HG03571 (cell line): ENCODE measurements at regions not wholly inside any gene's neighbourhood (a gene's known extent, or its start where the extent isn't known, plus 50 kb on each side); places are given as distances from the start of the nearest gene placed in this dataset.
A peak's percentile ranks its signal among the peaks of the same experiment; 100 is the strongest.
"Not testable (repeated sequence)": the region's sequence is repeated elsewhere in the genome, so short reads cannot be mapped to it uniquely, and the experiment has no call there.

ENCODE experiments used
- ATAC-seq: cut with Tn5 transposase; IDR thresholded peaks from one replicate; pipeline ENCODE4 v1.9.1; 2021; ENCODE audit not compliant: unreplicated experiment

DNA sequence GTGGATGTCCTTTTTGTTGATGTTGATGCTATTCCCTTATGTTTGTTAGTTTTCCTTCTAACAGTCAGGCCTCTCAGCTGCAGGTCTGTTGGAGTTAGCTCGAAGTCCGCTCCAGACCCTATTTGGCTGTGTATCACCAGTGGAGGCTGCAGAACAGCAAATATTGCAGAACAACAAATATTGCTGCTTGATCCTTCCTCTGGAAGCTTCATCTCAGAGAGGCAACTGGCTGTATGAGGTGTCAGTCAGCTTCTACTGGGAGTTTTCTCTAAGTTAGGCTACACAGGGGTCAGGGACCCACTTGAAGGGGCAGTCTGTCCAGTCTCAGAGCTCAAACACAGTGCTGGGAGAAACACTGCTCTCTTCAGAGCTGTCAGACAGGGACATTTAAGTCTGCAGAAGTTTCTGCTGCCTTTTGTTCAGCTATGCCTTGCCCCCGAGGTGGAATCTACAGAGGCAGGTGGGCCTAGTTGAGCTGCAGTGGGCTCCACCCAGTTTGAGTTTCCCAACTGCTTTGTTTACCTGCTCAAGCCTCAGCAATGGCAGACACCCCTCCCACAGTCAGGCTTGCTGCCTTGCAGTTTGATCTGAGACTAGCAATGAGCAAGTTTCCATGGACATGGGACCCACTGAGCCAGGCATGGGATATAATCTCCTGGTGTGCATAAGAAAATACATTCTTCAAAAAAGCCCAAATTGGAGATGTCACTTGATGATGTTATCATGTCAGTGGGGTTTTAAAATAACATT is 99.5 kb downstream of the KDM5D start:
- ATAC-seq: no peak

DNA sequence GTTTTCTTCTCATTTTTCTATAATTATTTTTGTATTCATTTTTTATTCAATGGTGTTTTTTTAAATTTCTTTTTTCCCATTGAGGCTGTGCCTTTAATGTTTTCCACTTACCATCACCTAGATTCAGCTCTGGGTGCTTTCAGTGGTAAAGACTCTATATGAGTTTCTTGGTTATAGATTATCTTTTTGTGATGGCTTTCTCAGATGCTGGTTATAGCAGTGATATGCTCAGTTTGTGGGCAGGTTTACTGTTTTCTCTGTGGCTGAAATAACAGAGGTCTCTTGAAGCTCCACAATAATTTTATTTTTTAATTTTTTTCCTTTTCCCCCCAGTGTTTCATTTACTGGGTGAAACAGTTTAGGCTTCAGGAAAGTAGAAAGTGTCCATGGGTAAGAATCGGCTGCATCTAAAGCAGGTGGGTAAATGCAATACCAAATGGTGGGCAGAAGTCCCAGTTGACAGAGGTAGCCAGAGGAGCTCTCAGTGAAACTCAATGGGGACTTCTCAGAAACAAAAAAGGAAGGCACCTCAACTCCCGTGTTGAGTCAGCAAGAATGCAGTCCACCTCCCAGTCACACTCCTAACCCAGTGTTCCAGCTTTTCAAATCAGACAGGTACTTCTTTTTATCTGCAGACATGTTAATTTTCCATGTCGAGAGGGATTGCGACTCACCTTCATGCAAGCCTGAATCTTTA is 106.7 kb downstream of the KDM5D start:
- ATAC-seq: no peak

DNA sequence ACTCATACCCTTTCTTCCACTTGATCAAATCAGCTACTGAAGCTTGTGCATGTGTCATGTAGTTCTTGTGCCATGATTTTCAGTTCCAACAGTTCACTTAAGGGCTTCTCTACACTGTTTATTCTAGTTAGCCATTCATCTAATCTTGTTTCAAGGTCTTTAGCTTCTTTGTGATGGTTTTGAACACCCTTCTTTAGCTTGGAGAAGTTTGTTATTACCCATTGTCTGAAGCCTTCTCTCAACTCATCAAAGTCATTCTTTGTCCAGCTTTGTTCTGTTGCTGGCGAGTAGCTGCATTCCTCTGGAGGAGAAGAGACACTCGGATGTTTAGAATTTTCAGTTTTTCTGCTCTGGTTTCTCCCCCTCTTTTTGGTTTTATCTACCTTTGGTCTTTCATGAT is 115.6 kb downstream of the KDM5D start:
- no peak for ATAC-seq

DNA sequence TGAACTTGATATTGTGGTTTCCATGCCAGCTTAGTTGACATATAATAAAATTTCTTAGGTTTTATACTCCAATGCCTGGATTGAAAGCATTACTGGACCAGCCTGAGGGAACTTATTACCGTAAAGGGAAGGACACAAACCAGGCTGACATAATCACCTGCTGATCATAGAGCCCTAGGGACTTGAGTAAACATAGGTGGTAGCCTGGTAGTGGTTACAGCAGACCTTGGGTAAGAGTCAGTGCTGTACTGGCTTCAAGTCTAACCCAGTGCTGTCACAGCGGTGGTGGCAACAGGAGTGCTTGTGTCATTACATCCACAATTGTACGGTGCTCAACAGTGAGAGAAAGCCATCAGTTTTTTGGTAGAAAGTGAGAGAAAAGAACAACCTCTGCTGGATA is 122.1 kb downstream of the KDM5D start:
- ATAC-seq: no peak

DNA sequence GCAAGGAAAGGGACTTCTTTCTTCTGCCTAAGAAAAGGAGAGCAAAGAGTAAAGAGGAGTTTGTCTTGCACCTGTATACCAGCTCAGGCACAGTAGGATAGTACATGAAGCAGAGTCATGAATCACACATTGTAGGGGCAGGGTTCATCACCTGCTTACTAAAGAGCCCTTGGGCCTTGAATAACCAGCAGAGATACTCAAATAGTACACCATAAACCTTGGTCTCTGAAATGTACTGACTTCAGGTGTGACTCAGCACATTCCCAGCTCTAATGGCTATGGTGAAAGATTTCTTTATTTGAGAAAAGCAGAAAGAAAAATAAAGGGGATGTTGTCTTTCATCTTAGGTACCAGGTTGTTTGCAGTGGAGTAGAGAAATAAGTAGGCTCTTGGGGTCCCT is 122.8 kb downstream of the KDM5D start:
- ATAC-seq: no peak

DNA sequence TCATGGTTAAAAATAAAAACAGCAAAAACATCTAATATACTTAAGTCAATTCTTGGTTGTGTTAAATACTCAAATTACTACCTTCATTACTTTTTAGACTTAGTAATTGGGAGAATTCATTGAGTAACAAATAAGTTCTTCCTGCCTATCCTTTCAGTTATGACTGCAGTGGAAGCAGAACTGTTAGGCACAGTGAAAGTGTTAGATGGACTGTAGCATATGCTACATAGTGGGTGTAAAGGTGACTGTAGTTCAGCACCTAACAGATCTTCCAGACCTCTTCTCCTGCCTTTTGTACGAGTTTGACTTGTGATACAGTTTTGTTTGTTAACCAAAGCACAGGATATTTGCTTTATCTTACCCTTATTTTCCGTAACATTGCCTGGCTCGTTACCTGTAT is 143.4 kb downstream of the KDM5D start:
- ATAC-seq: no peak

DNA sequence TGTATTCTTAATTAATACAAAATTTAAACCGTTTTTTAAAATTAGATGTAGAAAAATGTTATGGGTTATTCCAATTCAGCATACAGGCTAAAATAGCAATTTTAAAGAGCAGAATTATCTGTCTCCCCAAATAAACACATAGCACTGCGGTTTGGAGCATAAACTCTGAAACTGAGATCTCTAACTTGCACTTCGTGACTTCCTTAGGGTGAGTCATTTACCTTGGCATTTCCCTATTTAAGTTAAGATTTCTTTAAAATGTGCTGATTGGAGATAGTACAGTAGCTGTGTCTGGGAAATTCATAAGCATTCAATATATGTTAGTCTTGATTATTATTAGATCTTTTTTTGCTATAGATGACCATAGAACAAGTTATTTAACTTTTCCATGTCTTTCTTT is 143.8 kb downstream of the KDM5D start:
- no peak for ATAC-seq

DNA sequence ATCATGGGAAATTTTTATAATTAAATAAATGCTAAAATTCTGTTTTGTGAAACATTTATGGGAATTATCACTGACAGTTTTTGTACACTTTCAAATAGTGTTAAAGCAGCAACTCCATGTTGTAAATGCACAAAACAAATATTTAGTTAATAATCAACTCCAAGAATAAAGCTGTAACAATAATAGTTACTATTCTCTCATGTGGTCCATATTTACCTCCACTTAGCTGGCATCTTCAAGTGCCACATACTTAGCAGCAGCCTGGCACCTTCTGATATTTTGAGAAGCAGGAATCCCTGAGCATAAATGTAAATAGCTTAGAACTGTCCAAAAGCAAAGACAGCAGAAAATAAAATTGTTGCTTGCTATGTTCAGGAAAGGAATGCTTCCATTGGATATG is 154.3 kb downstream of the KDM5D start:
- no peak for ATAC-seq

DNA sequence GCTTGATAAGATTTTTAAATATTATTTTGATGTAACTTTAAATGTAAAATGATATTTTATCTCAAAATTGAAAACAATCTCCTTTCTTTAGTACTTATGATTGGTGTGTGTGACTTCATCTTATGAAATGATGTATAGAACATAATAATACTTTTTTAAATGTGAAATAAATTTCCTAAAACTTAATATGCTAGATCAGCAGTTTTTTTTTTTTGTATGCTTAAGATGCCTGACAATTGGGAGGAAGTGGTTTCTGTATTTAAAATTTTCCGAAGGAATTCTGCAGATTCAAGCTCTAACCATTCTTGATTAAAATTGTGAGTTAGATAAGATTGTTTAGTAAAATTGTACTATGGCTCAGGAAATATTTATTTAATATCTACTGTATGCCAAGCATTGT is 154.9 kb downstream of the KDM5D start:
- ATAC-seq: no peak

DNA sequence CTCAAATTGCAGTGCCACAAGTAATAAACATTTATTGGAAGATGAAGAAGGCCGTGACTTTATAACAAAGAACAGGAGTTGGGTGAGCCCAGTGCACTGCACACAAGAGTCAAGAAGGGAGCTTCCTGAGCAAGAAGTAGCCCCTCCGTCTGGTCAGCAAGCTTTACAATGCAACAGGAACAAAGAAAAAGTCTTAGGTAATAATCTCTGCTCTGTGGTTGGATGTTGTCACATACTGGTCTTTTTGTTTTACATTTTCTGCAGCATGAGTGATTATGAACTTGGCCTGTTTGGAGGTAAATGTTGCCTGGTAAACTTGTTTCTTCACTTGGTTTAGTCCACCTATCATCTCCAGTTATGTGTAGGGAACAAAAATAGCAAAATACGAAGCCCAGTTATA is 157.2 kb downstream of the KDM5D start:
- ATAC-seq: no peak

DNA sequence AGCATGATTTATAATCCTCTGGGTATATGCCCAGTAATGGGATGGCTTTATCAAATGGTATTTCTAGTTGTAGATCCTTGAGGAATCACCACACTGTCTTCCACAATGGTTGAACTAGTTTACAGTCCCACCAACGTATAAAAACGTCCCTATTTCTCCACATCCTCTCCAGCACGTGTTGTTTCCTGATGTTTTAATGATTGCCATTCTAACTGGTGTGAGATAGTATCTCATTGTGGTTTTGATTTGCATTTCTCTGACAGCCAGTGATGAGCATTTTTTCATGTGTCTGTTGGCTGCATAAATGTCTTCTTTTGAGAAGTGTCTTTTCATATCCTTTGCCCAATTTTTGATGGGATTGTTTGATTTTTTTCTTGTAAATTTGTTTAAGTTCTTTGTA is 163.5 kb downstream of the KDM5D start:
- not testable (repeated sequence) for ATAC-seq

DNA sequence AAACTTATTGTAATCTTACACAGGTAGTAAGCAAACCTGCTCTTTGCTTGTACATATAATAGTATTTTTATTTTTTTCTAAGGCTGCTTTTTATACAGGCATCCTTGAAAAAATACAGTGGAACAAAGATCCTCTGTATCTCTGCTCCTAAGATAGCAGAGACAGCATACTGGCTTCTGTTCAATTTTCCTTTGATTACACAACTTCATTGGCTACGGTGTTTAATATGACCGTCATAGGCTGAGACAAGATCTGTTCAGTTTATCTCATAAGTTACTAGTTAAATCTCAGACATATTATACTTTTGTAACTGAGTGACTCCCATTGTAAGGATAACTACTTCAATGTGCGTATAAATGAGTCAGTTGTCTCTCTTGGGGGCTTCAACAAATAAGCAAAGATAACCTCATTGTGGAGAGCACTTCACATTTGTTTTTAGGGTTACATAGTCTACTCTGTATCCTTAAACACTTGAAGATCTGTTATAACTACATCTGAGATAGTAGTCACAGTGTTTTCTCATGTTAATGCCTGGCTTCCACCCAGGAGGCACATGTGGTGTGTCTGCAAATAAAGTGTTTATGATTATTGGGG is 166.1 kb downstream of the KDM5D start:
- ATAC-seq: no peak

DNA sequence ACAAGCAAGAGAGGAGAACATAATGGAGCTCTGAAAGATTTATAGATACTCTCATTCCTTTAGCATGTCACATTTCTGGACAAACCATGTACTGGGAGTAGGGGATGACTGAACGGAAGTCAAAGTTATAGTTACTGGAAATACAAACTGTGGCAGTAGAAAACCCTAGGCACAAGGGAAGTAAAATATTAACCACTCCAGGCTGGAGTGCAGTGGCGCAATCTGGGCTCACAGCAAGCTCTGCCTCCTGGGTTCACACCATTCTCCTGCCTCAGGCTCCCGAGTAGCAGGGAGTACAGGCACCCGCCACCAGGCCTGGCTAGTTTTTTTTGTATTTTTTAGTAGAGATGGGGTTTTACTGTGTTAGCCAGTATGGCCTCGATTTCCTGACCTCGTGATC is 167.3 kb downstream of the KDM5D start:
- no peak for ATAC-seq

DNA sequence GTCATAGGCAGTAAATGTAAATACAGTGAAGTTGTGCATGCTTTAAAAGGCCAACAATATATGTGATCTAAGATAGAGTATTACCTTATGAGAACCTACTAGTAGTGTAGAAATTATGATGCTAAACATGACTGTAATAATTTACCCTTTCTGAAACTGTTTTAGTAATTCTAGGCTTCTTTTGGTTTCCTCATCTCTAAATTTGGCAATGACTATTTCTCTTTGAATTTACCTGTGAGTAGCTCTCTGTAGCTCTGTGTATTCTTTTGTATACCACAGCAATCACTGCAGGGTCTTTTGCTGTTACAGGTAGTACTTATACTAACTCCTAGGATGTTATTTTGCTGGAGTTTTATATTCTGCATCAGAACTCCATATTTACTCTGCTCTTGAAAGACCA is 169.6 kb downstream of the KDM5D start:
- no peak for ATAC-seq

DNA sequence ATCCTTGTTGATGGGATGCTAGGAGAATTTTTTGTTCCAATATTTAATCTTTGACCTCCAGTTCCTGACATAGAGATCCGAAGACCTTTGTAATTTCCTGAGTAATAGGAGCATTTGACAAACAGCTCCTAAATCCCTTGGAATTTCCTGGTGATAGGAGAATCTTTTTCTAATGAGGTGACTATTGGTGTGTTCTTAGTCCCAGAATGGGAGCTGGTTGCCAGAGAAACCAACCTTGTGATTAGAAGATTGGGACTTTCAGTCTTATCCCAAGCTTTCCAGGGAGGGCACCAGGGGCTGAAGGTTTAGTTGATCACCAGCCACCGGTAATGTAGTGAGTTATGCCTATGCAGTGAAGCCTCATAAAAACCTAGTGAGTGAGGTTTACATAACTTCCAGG is 170.9 kb downstream of the KDM5D start:
- ATAC-seq: no peak

DNA sequence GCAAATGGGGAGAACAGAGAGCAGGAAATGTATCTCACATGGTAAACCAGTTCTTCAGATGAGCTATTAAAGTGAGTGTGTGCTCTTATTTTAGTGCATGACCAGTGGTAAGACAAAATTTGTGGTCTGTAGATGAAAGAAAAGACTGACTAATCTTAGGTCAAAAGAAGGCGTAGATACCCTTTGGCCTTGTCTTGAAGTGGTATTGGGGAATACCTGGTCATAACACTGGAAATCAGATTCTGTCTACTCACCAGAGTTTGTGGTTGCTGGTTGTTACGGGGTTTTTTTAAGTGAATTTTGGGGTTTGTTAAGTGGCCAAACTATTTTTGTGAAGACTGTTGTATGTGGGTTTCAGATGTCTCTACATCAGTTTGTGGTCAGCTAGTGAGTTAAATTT is 173.5 kb downstream of the KDM5D start:
- ATAC-seq: peak; percentile 42

DNA sequence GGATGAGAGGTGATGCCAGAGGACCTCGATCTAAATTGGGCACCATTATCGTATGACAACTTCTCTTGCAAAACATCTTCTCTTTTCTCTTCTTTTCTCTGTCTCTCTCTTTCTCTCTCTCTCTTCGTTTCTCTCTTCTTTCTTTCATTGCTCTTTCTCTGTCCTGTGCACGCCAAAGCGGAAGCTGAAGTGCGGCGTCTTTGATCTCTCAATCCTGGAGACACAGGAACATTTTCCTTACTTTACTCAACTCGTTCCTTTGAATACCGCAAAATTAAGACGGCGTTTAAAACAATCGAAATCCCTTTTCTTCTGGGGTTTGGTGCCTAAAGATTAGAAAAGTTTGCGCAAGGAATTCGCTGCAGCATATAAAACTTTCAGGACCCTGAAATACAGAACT is 176.6 kb downstream of the KDM5D start:
- ATAC-seq: no peak

DNA sequence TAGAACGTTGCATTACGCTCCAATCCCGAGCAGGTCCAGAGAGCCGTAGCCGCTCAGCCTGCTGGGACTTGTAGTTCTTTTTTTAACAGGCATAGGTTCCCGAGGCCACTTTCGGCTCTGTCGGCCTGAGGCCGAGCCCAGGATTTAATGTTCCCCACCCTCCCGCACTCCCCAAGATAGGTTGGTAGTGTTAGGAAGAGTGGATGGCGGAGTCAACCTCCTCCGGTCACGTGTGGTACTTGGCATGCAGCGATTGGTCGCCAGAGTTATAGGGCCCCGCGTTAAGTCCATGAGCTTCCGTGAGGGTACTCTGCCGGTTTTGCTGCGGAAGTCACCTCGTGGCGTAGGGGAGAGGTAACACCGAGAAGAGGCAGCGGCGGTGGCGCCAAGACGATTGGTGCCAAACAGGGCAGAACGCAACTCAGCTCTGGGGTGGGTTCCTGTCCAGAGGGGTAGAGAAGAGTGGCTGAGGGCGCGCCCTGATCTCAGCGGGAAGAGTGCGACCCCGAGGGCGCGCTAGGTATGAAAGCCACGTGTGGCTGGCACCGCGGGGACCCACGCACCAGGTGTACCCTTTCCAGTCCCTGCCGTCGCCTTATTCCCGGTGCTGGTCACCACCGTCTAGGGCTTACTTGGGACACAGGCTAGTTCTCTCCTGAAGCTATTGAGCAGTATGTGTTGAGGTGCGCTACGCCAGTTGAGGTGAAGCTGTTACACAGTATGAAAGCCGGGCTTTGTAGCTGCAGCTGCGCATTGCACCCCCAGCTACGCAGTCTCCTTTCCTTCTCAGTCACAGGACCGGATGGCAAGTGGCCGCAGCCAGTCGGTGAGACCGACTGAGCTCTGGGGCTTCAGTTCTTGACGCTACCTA is 177.2 kb downstream of the KDM5D start:
- ATAC-seq: peak; percentile 65

DNA sequence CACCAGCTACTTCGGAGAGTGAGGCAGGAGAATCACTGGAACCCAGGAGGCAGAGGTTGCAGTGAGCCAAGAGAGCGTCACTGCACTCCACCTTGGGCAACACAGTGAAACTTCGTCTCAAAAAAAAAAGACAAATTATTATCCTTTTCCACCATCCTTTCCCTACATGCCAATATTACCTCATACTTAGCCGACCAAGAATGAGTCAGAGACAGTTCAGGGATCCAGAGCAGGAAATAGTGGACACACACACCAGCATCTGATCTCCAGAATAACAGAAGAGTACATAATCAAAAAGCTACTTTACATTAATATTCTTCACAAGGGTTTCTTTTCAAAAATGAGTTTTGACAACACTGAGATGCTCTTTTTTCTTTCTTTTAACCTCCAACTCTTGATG is 185.4 kb downstream of the KDM5D start:
- ATAC-seq: no peak

DNA sequence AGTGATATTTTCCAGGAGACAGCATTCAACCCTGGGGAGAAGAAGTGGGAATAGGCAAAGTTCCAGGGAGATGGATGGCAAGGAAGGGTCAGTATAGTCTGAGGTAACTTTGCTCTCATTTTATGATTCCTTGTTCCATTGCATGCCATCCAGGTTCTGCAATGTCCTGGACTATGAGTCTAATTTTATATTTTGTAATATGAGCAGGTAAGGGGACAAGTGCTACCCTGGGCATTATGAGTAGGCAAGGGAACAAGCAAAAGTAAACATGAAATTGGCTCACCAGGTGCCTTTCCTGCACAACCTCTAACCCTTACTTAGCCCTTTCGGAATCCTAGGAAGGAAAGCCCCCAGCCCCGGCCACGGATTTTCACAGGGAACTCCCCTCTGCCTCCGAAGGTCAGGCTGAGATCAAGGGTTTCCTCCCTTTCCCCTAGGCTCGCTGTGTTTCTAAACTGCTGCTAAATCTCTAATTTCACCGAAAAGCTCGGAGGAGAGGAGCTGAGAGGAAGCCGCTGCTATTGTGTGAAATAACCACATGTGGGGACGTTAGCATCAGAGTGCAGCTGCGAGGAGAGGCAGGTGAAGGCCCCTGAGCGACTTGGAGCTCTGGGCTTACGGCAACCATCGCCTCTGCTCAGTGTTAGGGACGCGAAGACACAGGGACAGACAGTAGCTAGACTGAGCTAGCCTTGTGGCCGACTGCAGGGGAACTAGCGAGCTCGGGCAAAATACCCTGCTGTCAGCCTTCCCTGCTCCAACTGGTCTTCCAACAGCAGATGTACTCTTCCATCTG is 194.7 kb downstream of the KDM5D start:
- no peak for ATAC-seq
